Vagina (tissue), 2 donors: ENCODE measurements at regions not wholly inside any gene's neighbourhood (a gene's known extent, or its start where the extent isn't known, plus 50 kb on each side); places are given as distances from the start of the nearest gene placed in this dataset.

Experiments used
- POLR2A ChIP-seq, 2 donors: fragments of 450-650 bp; IDR thresholded peaks; one replicate each; pipeline ENCODE4 v1.6.1; 2017; ENCODE audit warnings: antibody characterized with exemption in 2 of 2, mild to moderate bottlenecking in 2 of 2, moderate library complexity in 2 of 2
- TF ChIP-seq, protein P1 (sequence below), 3 experiments: fragments of 450-650 bp in 2 of 3; fragments of 200-600 bp in 1 of 3; sonication (generic) in 1 of 3; IDR thresholded peaks; one replicate each; pipeline ENCODE4 v1.5.1; 2017 to 2019; ENCODE audit warnings: antibody characterized with exemption in 3 of 3, mild to moderate bottlenecking in 2 of 3, moderate library complexity in 2 of 3

DNA sequence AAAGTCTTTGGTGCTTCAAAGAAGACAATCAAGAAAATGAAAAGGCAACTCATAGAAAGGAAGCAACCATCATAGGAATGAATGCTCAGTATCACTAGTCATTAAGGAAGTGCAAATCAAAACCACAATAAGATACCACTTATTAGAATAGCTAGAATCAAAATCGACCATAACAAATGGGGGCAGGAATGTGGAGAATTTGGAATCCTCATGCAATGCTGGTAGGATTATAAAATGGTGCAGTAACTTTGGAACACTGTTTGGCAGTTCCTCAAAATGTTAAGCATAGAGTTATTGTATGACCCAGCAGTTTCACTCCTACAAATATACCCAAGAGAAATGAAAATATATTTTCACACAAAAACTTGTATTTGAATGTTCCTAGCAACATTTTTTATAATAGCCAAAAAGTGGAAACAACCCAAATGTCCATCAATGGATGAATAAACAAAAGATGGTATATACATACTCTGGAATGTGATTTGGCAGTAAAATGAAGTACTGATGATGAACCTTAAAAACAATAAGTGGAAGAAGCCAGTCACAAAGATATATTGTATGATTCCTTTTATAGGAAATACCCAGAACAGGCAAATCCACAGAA lies 105.6 kb downstream of the MIS18A start:
- TF ChIP-seq, protein P1, sequence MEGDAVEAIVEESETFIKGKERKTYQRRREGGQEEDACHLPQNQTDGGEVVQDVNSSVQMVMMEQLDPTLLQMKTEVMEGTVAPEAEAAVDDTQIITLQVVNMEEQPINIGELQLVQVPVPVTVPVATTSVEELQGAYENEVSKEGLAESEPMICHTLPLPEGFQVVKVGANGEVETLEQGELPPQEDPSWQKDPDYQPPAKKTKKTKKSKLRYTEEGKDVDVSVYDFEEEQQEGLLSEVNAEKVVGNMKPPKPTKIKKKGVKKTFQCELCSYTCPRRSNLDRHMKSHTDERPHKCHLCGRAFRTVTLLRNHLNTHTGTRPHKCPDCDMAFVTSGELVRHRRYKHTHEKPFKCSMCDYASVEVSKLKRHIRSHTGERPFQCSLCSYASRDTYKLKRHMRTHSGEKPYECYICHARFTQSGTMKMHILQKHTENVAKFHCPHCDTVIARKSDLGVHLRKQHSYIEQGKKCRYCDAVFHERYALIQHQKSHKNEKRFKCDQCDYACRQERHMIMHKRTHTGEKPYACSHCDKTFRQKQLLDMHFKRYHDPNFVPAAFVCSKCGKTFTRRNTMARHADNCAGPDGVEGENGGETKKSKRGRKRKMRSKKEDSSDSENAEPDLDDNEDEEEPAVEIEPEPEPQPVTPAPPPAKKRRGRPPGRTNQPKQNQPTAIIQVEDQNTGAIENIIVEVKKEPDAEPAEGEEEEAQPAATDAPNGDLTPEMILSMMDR (IDR thresholded peaks at IDR 0.05), result no peak
- TF ChIP-seq POLR2A (IDR thresholded peaks at IDR 0.05), result no peak
